Lower leg skin (tissue), 4 donors: ENCODE measurements at regions not wholly inside any gene's neighbourhood (a gene's known extent, or its start where the extent isn't known, plus 50 kb on each side); places are given as distances from the start of the nearest gene placed in this dataset.
A peak's percentile ranks its signal among the peaks of the same experiment; 100 is the strongest.

Experiments used
- DNase-seq, 2 donors: peaks; one replicate each; pipeline ENCODE4 v3.0.0-alpha.2; 2019; ENCODE audit warnings: low spot score in 2 of 2
- H3K4me3 ChIP-seq: fragments of 200-600 bp; sonication (generic); 2 replicates; pipeline ENCODE4 v1.5.1; 2017; ENCODE audit warnings: mild to moderate bottlenecking, low read depth; ENCODE audit not compliant: poor library complexity, severe bottlenecking
- CTCF ChIP-seq, 3 donors: fragments of 450-650 bp; IDR thresholded peaks; one replicate each; pipeline ENCODE4 v1.5.1; 2016; ENCODE audit warnings: antibody characterized with exemption in 3 of 3, mild to moderate bottlenecking in 3 of 3, moderate library complexity in 2 of 3
- POLR2A ChIP-seq, 2 donors: fragments of 450-650 bp; IDR thresholded peaks; one replicate each; pipeline ENCODE4 v1.6.1; 2016 to 2017; ENCODE audit warnings: antibody characterized with exemption in 2 of 2, mild to moderate bottlenecking in 1 of 2, moderate library complexity in 1 of 2
- WGBS, 2 donors: methylation state at CpG; one replicate each; pipeline ENCODE4 v1.1.5; 2018; 5-methylcytosine and 5-hydroxymethylcytosine counted together
- intact Hi-C: fragments of 100-400 bp; cut with DNase I; formaldehyde crosslinking; loops from one replicate; pipeline ENCODE4 v1.15.0; 2023; ENCODE audit warnings: low total_unique reads

- WGBS, 2 donors: 20 to 43% methylated on average over 5 to 11 of the region's 11 CpGs
- peak in 1 of 2 donors; percentile 74 for DNase-seq
- intact Hi-C loops: no loop called here
- TF ChIP-seq CTCF (IDR thresholded peaks at IDR 0.05) (no peak), POLR2A (IDR thresholded peaks at IDR 0.05) (no peak)
- H3K4me3 ChIP-seq: no peak overlapping the region
Observed at GRCh38 chrX:69016293-69016941, 148.8 kb downstream of the PJA1 start.

- DNase-seq: peak in 1 of 2 donors; percentile 46
- 39 to 65% methylated on average over 10 of the region's 10 CpGs for WGBS, 2 donors
- no peak overlapping the region for H3K4me3 ChIP-seq
- intact Hi-C loops: no loop called here
- TF ChIP-seq POLR2A (IDR thresholded peaks at IDR 0.05): no peak
- TF ChIP-seq CTCF (IDR thresholded peaks at IDR 0.05): no peak
Observed at GRCh38 chrX:69015564-69016292, 149.5 kb downstream of the PJA1 start.

- intact Hi-C loops: no loop called here
- DNase-seq: peak in 1 of 2 donors; percentile 79
- H3K4me3 ChIP-seq: no peak overlapping the region
- TF ChIP-seq CTCF (IDR thresholded peaks at IDR 0.05): no peak
- TF ChIP-seq POLR2A (IDR thresholded peaks at IDR 0.05): no peak
- 48 to 64% methylated on average over 6 to 7 of the region's 7 CpGs for WGBS, 2 donors
Observed at GRCh38 chrX:69015156-69015555, 150.1 kb downstream of the PJA1 start.

- intact Hi-C loops: no loop called here
- no peak overlapping the region for H3K4me3 ChIP-seq
- TF ChIP-seq POLR2A (IDR thresholded peaks at IDR 0.05): no peak
- TF ChIP-seq CTCF (IDR thresholded peaks at IDR 0.05): no peak
- peak in 1 of 2 donors; percentile 13 for DNase-seq
- WGBS, 2 donors: 88 to 93% methylated on average over 2 of the region's 2 CpGs
Observed at GRCh38 chrX:69014200-69014599, 151.1 kb downstream of the PJA1 start.

GRCh38 chrX:69010339-69010738 is 154.9 kb downstream of the PJA1 start:
- 72 to 74% methylated on average over 4 of the region's 4 CpGs for WGBS, 2 donors
- DNase-seq: peak in 1 of 2 donors; percentile 40
- TF ChIP-seq CTCF (IDR thresholded peaks at IDR 0.05) (no peak), POLR2A (IDR thresholded peaks at IDR 0.05) (no peak)
- no peak overlapping the region for H3K4me3 ChIP-seq
- intact Hi-C loops: no loop called here
